Spinal cord (tissue), 9 donors: ENCODE measurements at regions not wholly inside any gene's neighbourhood (a gene's known extent, or its start where the extent isn't known, plus 50 kb on each side); places are given as distances from the start of the nearest gene placed in this dataset.

ENCODE experiments used
- DNase-seq, 6 donors: peaks; one replicate each; pipeline versions ENCODE4 v3.0.0 to v3.0.0-alpha.2; 2013 to 2015; ENCODE audit warnings: low spot score in 6 of 6, low read depth in 4 of 6
- H3K27ac ChIP-seq: one replicate; pipeline ENCODE4 v1.5.1; 2013; ENCODE audit warnings: low read depth, low read length, control low read depth
- H3K27me3 ChIP-seq: one replicate; pipeline ENCODE4 v1.6.1; 2013; ENCODE audit warnings: low read length; ENCODE audit not compliant: control insufficient read depth, insufficient read depth
- H3K36me3 ChIP-seq: one replicate; pipeline ENCODE4 v1.6.1; 2013; ENCODE audit warnings: low read length; ENCODE audit not compliant: control insufficient read depth, insufficient read depth
- H3K4me1 ChIP-seq: one replicate; pipeline ENCODE4 v1.6.1; 2013; ENCODE audit warnings: low read length; ENCODE audit not compliant: control insufficient read depth, insufficient read depth
- H3K4me3 ChIP-seq: one replicate; pipeline ENCODE4 v1.5.1; 2013; ENCODE audit warnings: low read depth, low read length, control low read depth
- H3K9me3 ChIP-seq: one replicate; pipeline ENCODE4 v1.6.1; 2013; ENCODE audit warnings: low read length; ENCODE audit not compliant: control insufficient read depth, insufficient read depth
- WGBS: methylation state at CpG from one replicate; pipeline ENCODE4 v1.1.5; 2013; ENCODE audit warnings: missing lambda C conversion rate; ENCODE audit not compliant: insufficient coverage; 5-methylcytosine and 5-hydroxymethylcytosine counted together
- donor health status: healthy.

DNA sequence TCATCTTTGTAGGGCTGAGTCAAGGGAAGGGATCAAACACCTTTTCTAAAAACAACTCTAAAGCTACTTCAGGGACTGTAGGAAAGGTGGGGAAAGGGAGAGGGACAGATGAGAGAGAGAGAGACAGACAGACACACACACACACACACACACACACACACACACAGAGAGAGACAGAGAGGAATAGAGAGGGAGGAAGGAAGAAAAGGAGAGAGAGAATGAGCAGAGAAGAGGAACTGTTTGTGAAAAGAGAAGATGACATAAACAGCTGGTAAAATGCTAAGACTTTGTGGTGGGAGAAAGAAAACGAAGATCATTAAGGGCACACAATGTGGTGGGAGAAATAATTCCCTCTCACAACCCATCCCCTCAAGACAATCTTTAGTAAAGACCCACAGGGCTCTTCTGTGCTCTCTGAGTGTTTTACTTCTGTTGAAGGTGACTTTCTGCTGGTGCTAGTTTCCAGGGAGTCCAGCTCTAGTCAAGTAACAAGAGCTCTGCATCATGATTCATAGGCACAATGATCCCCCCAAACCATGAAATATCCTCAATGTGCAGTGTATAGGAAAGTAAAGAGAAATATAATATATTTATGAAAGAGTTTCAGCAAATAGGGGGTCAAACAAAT is 77.2 kb upstream of the STK17B start:
- no peak overlapping the region for H3K27ac ChIP-seq
- H3K27me3 ChIP-seq = no peaks in the 10 kb centered on the region

GRCh38 chr2:196249171-196249570 is 77.8 kb upstream of the STK17B start:
- Histone ChIP-seq H3K4me3 (no peak overlapping the region), H3K27me3 (no peaks in the 10 kb centered on the region), H3K36me3 (peaks cover 3% of the 10 kb centered on the region), H3K9me3 (no peaks in the 10 kb centered on the region), H3K4me1 (no peaks in the 10 kb centered on the region), H3K27ac (no peak overlapping the region)
- no peak for DNase-seq
- WGBS = no CpG with 5 or more reads among the region's 1 CpG

More for the DNA sequence above, 77.2 kb upstream of the STK17B start:
- DNase-seq = no peak
- WGBS = no CpG with 5 or more reads among the region's 1 CpG
- Histone ChIP-seq H3K4me1 (no peaks in the 10 kb centered on the region), H3K4me3 (no peak overlapping the region), H3K36me3 (peaks cover 3% of the 10 kb centered on the region), H3K9me3 (no peaks in the 10 kb centered on the region)

GRCh38 chr2:196249860-196250259 is 78.5 kb upstream of the STK17B start:
- H3K4me3 ChIP-seq = no peak overlapping the region
- WGBS = 78% methylated on average over 3 of the region's 3 CpGs
- H3K9me3 ChIP-seq = no peaks in the 10 kb centered on the region
- no peak for DNase-seq
- H3K36me3 ChIP-seq = peaks cover 3% of the 10 kb centered on the region
- H3K27me3 ChIP-seq = no peaks in the 10 kb centered on the region
- H3K27ac ChIP-seq = no peak overlapping the region
- no peaks in the 10 kb centered on the region for H3K4me1 ChIP-seq

GRCh38 chr2:196251132-196251531 is 79.8 kb upstream of the STK17B start:
- peaks cover 3% of the 10 kb centered on the region for H3K36me3 ChIP-seq
- H3K4me3 ChIP-seq = no peak overlapping the region
- 89% methylated on average over 3 of the region's 3 CpGs for WGBS
- H3K9me3 ChIP-seq = no peaks in the 10 kb centered on the region
- H3K27me3 ChIP-seq = no peaks in the 10 kb centered on the region
- no peak overlapping the region for H3K27ac ChIP-seq
- no peak for DNase-seq
- no peaks in the 10 kb centered on the region for H3K4me1 ChIP-seq

DNA sequence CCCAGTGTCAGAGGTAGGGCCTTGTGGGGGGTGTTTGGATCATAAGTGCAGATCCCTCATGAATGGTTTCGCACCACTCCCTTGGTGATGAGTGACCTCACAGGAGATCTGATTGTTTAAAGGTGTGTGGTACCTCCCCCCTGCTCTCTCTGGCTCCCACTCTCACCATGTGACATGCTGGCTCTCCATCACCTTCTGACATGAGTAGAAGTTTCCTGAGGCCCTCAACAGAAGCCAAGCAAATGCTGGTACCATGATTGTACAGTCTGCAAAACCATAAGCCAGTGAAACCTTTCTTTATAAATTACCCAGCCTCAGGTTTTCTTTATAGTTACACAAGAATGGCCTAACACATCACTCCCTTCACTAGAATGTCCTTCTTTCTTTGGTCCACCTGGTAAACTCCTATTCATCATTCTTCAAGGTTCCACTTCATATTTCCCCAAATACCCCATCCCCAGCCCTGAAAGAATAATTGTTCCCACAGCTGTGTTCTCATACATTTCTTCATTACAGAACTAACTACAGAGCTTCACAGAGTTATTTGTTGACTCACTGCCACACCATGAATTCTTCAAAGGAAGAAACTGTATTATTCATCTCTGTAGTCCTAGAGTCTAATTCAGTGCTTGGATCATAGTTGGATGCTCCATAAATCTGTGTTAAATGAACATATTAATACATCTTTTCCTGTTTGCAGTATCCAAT is 81.2 kb upstream of the STK17B start:
- Histone ChIP-seq H3K4me1 (no peaks in the 10 kb centered on the region), H3K9me3 (no peaks in the 10 kb centered on the region), H3K27ac (no peak overlapping the region), H3K36me3 (peaks cover 3% of the 10 kb centered on the region), H3K27me3 (no peaks in the 10 kb centered on the region), H3K4me3 (no peak overlapping the region)
- WGBS = no CpG with 5 or more reads among the region's 1 CpG
- DNase-seq = no peak

DNA sequence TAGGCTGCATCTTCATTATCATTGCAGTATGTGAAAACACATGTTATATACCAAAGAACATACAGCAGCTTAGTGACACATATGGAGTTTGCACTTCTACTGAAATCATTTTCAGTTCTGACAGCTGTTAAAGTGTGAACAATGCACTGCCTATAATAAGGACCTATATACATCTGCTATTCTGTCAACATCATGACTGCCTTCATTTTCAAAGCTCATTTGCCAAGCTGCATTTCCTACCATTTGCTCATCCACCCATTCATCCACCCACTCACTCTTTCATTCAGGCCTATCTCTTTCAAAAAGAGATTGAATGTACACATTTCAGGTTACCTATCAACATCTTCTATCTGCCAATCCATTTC is 81.7 kb upstream of the STK17B start:
- no peaks in the 10 kb centered on the region for H3K27me3 ChIP-seq
- DNase-seq = peak in 2 of 6 donors; percentile 11 to 32
- H3K27ac ChIP-seq = no peak overlapping the region
- no peaks in the 10 kb centered on the region for H3K9me3 ChIP-seq
- no peaks in the 10 kb centered on the region for H3K4me1 ChIP-seq
- no peak overlapping the region for H3K4me3 ChIP-seq
- H3K36me3 ChIP-seq = peaks cover 3% of the 10 kb centered on the region

- WGBS = 63% methylated on average over 1 of the region's 1 CpG
- H3K4me1 ChIP-seq = no peaks in the 10 kb centered on the region
- H3K36me3 ChIP-seq = no peaks in the 10 kb centered on the region
- no peak overlapping the region for H3K4me3 ChIP-seq
- H3K27ac ChIP-seq = no peak overlapping the region
- H3K27me3 ChIP-seq = no peaks in the 10 kb centered on the region
- DNase-seq = no peak
- no peaks in the 10 kb centered on the region for H3K9me3 ChIP-seq
Measured at GRCh38 chr2:196256585-196256984, 85.2 kb upstream of the STK17B start.

DNA sequence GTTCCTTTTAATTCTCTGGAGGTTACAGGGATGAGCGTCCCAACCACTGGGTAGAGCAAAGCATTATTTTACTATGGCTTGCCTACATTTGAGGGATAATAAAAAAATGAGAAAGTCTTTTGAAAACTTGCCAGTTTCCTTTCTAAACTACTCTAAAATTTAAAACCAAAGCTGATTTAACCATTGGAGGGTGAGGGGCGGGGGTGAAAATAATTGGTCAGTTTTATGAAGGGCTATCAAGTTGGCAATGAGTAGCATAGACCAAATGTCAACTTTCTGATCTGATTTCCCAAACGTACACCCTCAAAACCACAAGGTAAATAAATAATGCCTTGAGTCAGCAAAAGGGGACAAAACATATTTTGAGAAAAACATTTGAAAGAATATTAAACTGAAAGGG is 85.7 kb upstream of the STK17B start:
- WGBS = 100% methylated on average over 1 of the region's 3 CpGs
- no peak for DNase-seq
- H3K4me3 ChIP-seq = no peak overlapping the region
- H3K9me3 ChIP-seq = no peaks in the 10 kb centered on the region
- no peaks in the 10 kb centered on the region for H3K27me3 ChIP-seq
- H3K36me3 ChIP-seq = no peaks in the 10 kb centered on the region
- H3K4me1 ChIP-seq = no peaks in the 10 kb centered on the region
- H3K27ac ChIP-seq = no peak overlapping the region

DNA sequence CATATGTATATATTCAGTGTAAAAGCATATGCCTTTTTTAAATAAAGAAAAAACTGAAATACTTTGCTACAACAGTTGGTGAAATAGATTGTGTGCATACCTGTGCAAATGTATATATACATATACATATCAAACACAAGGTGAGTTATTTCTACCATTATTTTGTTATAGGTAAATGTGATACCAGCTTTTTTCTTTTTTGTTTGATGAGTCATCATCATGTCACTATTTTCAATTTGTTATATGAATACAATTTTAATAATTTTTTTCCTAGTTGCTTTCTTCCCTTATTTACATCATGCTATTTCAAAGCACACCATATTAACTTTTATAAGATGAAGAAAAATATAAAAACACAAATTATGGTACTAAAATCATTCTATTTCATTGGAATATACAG is 87.0 kb upstream of the STK17B start:
- no peak for DNase-seq
- H3K4me1 ChIP-seq = no peaks in the 10 kb centered on the region
- H3K27me3 ChIP-seq = no peaks in the 10 kb centered on the region
- no peak overlapping the region for H3K4me3 ChIP-seq
- no peaks in the 10 kb centered on the region for H3K9me3 ChIP-seq
- no peak overlapping the region for H3K27ac ChIP-seq
- H3K36me3 ChIP-seq = no peaks in the 10 kb centered on the region
